ENCODE measurements at regions not wholly inside any gene's neighbourhood (a gene's known extent, or its start where the extent isn't known, plus 50 kb on each side); places are given as distances from the start of the nearest gene placed in this dataset.
"Not testable (repeated sequence)": the region's sequence is repeated elsewhere in the genome, so short reads cannot be mapped to it uniquely, and the experiment has no call there.

- no peak for DNase-seq
These were observed 219.5 kb upstream of the ATP5MC3 start for GRCh38 chr2:175400975-175401374.

- no peak for DNase-seq
These were observed 217.8 kb upstream of the ATP5MC3 start for GRCh38 chr2:175399326-175399725.

- no peak for DNase-seq
These were observed 217.3 kb upstream of the ATP5MC3 start for GRCh38 chr2:175398848-175399247.

- no peak for DNase-seq
These were observed 215.2 kb upstream of the ATP5MC3 start for GRCh38 chr2:175396696-175397095.

GRCh38 chr2:175393851-175394250 is 212.3 kb upstream of the ATP5MC3 start:
- DNase-seq, result no peak

GRCh38 chr2:175383286-175383685 is 201.8 kb upstream of the ATP5MC3 start:
- peak in 1 of 3 donors; percentile 38 for DNase-seq

- DNase-seq, result no peak
These were observed 192.2 kb upstream of the ATP5MC3 start for GRCh38 chr2:175373729-175374128.

- peak; percentile 77 to 94 (median 89) for DNase-seq
These were observed 191.5 kb upstream of the ATP5MC3 start for GRCh38 chr2:175372704-175373701.

- DNase-seq, result peak in 1 of 3 donors; percentile 36
These were observed 189.9 kb upstream of the ATP5MC3 start for GRCh38 chr2:175371378-175371777.

GRCh38 chr2:175366815-175367214 is 185.3 kb upstream of the ATP5MC3 start:
- peak; percentile 71 to 78 (median 73) for DNase-seq

GRCh38 chr2:175363699-175364098 is 182.2 kb upstream of the ATP5MC3 start:
- DNase-seq, result no peak

- DNase-seq, result no peak
These were observed 180.8 kb upstream of the ATP5MC3 start for GRCh38 chr2:175362331-175362730.

- peak in 1 of 3 donors; percentile 5 for DNase-seq
These were observed 178.2 kb upstream of the ATP5MC3 start for GRCh38 chr2:175359710-175360109.

GRCh38 chr2:175356901-175357300 is 175.4 kb upstream of the ATP5MC3 start:
- no peak for DNase-seq

GRCh38 chr2:175355246-175355645 is 173.7 kb upstream of the ATP5MC3 start:
- DNase-seq, result no peak

GRCh38 chr2:175353275-175353674 is 171.8 kb upstream of the ATP5MC3 start:
- DNase-seq, result peak; percentile 29 to 39 (median 38)

GRCh38 chr2:175351512-175351911 is 170.0 kb upstream of the ATP5MC3 start:
- DNase-seq, result no peak

GRCh38 chr2:175350105-175350504 is 168.6 kb upstream of the ATP5MC3 start:
- no peak for DNase-seq

- no peak for DNase-seq
These were observed 160.6 kb upstream of the ATP5MC3 start for GRCh38 chr2:175342085-175342484.

- DNase-seq, result no peak
These were observed 148.7 kb upstream of the ATP5MC3 start for GRCh38 chr2:175330195-175330594.

- no peak for DNase-seq
These were observed 145.3 kb upstream of the ATP5MC3 start for GRCh38 chr2:175326801-175327200.

- DNase-seq, result not testable (repeated sequence)
These were observed 144.7 kb upstream of the ATP5MC3 start for GRCh38 chr2:175326164-175326563.

- DNase-seq, result no peak
These were observed 141.7 kb upstream of the ATP5MC3 start for GRCh38 chr2:175323162-175323561.

- no peak for DNase-seq
These were observed 137.0 kb upstream of the ATP5MC3 start for GRCh38 chr2:175318542-175318941.

Measured in suppressor macrophage treated with lipopolysaccharide for 1 hour (primary cell).